Adrenal gland (tissue), 5 donors: ENCODE measurements at regions not wholly inside any gene's neighbourhood (a gene's known extent, or its start where the extent isn't known, plus 50 kb on each side); places are given as distances from the start of the nearest gene placed in this dataset.

Experiments
- CTCF ChIP-seq, 6 experiments: fragments of 450-650 bp in 4 of 6; fragments of 200-600 bp in 2 of 6; sonication (generic) in 1 of 6; IDR thresholded peaks; 1 replicate in 5 of 6; 2 replicates in 1 of 6; pipeline versions ENCODE4 v1.5.1 to v1.8.0; 2016 to 2021; ENCODE audit warnings: antibody characterized with exemption in 6 of 6, mild to moderate bottlenecking in 2 of 6, moderate library complexity in 1 of 6
- POLR2A ChIP-seq, 2 donors: fragments of 450-650 bp; IDR thresholded peaks; one replicate each; pipeline ENCODE4 v1.6.1; 2017; ENCODE audit warnings: antibody characterized with exemption in 2 of 2, mild to moderate bottlenecking in 2 of 2, moderate library complexity in 1 of 2
- donor health status: DM: no; HTN: no; CAD: no.

- TF ChIP-seq POLR2A (IDR thresholded peaks at IDR 0.05) = no peak
- TF ChIP-seq CTCF (IDR thresholded peaks at IDR 0.05) = no peak
Observed at GRCh38 chr16:86143666-86144065, 244.7 kb downstream of the IRF8 start.
